ENCODE measurements at regions not wholly inside any gene's neighbourhood (a gene's known extent, or its start where the extent isn't known, plus 50 kb on each side); places are given as distances from the start of the nearest gene placed in this dataset.
"Not testable (repeated sequence)": the region's sequence is repeated elsewhere in the genome, so short reads cannot be mapped to it uniquely, and the experiment has no call there.

GRCh38 chr1:234899041-234899729, 229.5 kb downstream of the TOMM20 start:
- DNase-seq (ENCODE audit: low read depth): no peak

- no peak for DNase-seq (ENCODE audit: low read depth)
Observed at GRCh38 chr1:234898455-234899033, 230.1 kb downstream of the TOMM20 start.

GRCh38 chr1:234897754-234898454, 230.7 kb downstream of the TOMM20 start:
- no peak for DNase-seq (ENCODE audit: low read depth)

GRCh38 chr1:234897390-234897749, 231.3 kb downstream of the TOMM20 start:
- no peak for DNase-seq (ENCODE audit: low read depth)

- DNase-seq (ENCODE audit: low read depth): no peak
Observed at GRCh38 chr1:234896477-234897389, 231.9 kb downstream of the TOMM20 start.

DNA sequence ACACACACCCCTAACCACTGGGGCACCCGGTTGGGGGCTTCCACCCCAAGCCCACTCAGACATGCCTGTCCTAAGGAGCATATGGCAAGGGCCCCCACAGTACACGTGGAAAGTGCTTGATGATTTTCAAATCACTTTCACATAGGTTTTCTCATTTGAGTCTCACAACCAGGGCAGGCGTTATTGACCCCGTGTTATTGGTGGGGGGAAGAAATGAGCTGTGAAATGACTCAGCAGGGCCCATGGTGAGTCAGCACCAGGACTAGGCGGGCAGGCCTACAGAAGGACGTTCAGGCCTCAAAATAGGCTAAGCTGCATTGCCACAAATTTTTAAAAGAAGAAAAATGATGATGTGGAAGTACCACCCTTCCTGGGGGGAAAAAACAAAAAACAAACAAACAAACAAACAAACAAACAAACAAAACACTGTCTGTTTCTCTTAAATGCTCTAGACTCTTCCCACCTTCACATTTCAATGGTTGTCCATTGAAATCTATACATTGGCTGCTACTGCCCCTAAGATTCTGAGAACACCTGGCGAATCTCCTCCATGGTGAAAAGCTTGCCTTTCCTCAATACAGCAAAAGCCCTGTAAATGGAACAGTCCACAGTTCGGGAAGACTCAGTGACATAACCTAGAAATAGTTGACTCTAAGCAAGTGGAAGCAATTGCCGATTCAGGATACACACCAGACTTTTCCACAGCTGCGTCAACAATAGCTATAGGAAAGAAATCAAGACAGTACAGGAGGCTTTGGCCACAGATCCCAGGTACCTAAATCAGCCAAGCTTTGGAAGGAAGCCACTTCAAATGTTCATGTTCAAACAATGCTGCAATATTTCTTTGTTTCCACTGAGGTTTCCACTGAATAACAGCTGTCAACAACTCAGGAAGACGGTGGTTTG, 234.7 kb downstream of the TOMM20 start:
- DNase-seq (ENCODE audit: low read depth): peak; percentile 19

DNA sequence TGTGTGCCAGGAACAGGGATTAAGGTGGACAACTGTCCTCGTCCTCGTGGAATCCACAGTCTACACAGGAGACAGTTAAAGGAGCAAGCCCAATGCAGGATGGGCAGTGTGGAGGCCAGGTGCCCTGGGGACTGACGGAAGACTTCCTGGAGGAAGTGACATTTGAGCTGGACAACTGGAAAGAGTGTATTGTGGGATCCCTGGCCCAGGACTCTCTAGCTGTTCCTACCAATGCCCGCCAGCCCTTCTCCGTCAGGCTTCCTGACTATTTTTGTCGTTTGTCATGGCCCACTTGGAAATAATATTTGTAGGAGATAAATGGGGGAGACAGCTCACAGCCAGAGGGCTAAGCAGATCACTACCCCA, 235.3 kb downstream of the TOMM20 start:
- DNase-seq (ENCODE audit: low read depth): no peak

DNA sequence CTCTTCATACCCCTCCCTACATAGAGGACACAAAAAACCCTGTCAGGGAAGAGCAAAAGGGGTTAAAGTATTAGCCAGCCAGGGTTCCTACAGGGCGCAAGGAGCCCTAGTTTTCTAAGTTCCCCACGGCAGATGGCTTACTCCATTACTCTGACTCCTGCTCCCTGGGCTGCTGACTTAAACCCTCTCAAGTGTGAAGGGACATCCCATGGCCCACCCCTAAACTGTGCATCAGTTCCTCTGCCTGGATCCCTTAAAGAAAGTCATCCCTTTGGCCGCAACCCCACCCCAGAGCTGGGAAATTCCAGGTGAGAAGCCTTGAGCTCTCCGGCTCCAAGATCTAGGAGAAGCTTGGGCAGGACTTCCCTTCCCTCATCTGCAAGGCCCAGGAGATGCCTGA, 236.0 kb downstream of the TOMM20 start:
- no peak for DNase-seq (ENCODE audit: low read depth)

DNA sequence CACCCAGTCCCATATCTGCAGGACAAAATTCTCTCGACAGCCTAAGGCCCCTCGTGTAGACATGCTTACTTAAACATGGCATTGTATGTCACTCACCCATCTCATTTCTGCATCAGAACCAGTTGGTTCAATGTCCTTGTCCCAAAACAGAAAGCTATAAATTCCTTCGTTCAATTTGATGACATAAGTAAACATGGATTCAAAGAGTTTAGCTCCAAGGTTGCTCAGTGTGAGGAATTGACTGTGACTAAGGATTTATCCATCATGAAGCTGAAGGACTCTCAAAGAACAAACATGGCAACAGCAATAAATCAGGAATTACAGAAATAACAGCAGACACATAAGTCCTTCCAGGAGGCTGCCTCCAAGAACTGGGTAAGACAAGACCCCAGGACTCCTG, 237.2 kb downstream of the TOMM20 start:
- DNase-seq (ENCODE audit: low read depth): no peak

DNA sequence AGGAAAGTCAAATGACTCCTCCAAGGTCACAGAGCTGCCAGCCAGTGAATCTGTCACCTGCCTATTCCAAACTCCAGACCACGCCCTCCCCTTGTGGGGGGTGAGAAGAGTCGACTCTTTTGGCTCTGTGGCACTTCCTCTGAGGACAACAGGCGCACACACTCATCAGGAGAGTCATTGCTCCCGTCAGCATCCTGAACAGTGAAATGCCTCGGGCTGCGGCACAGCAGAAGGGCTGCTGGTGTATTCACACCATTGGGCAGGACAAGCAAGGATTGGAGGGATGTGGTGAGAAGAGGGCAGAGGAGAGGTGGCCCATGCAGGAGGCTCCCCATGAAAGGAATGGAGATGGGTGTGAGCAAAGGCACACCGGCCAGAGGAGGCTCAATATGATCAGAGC, 239.0 kb downstream of the TOMM20 start:
- DNase-seq (ENCODE audit: low read depth): no peak

DNA sequence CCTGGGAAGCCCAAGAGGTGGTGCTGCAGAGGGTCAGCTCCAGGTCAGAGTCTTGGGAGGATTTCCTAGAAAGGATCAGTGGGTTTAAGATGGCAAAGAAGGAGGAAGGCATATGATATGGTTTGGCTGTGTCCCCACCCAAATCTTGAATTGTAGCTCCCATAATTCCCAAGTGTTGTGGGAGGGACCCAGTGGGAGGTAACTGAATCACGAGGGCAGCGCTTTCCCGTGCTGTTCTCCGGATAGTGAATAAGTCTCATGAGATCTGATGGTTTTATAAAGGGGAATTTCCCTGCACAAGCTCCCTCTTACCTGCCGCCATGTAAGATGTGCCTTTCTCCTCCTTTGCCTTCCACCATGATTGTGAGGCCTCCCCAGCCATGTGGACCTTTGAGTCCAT, 240.4 kb downstream of the TOMM20 start:
- not testable (repeated sequence) for DNase-seq (ENCODE audit: low read depth)

GRCh38 chr1:234887016-234887900, 241.4 kb downstream of the TOMM20 start:
- no peak for DNase-seq (ENCODE audit: low read depth)

- no peak for DNase-seq (ENCODE audit: low read depth)
Observed at GRCh38 chr1:234886081-234886984, 242.3 kb downstream of the TOMM20 start.

DNA sequence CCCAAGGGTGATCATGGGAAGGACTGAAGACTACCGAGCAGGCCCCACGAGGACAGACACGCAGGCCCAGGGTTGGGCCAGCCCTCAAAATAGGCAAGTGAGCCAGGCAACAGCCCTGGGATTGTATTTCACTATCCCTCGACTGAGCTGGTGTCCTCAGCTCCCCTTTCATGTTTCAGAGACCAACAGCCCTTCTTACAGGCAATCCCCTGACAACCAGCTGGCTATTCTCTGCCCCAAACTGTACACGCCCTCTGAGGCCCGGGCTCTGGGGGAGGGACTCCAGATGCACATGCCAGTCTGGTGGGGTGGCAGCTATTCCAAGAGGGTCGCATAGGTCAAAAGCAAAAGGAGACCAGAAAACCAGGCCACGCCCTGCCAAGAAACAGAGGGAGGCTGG, 243.0 kb downstream of the TOMM20 start:
- DNase-seq (ENCODE audit: low read depth): no peak

- no peak for DNase-seq (ENCODE audit: low read depth)
Observed at GRCh38 chr1:234884701-234885100, 243.9 kb downstream of the TOMM20 start.

- DNase-seq (ENCODE audit: low read depth): no peak
Observed at GRCh38 chr1:234884006-234884405, 244.6 kb downstream of the TOMM20 start.

DNA sequence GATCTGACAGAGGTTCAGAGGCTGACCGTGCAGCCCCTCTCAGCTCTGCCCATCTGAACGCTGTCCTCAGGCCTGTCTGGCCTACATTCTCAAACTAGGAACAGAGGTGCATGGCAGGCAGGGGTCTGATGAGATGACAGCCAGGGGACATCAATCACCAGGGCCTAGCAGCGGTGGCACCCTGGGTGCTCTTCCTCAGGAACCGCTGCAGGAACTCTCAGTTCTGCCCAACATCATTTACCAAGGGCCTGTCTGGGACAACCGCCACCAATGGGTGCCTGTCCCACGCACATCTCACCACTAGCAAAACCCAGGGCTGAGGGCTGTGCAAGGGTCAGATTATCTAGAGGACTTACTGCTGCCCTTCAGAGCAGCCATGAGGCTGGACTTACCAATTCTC, 245.7 kb downstream of the TOMM20 start:
- DNase-seq (ENCODE audit: low read depth): no peak

DNA sequence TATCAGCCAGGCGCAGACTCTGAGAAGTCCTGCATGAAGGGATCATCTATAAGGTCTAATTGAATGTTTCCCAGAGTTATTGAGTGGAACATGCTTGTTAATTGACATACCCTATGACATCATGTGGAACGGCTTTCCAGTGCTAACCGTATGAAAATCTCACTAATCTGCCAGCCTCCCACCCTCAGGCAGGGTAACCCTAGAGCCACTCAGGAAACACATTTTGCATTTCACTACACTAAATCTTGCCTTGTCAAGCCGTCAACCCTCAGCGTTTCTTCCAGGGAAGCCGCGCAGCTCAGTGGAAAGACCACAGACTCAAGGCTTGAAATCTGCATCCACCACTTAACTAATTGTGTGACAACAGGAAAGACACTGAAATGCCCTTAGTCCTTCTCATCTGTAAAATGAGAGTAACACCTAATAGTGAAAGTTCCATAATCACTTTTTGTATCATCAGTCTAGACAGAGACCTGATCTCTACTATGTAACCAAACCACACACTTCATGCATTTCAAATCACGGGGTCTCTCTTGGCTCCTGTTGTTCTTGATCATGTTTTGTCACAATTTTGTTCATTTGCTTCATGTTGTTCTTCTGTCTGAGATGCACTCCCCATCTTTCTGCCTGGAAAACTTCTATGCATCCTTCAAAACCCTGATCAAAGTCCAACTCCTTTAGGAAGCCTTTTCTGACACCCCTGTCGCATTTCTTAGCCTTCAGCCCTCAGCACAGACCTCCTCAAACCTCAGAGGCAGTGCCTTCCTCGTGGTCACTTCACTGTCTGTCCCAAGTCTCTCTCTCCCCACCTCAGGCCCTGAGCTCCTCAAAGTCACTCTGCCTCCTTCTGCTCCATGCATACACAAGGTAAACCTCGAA, 246.5 kb downstream of the TOMM20 start:
- no peak for DNase-seq (ENCODE audit: low read depth)

Measured in stimulated activated CD8-positive, alpha-beta memory T cell treated with anti-CD3 and anti-CD28 coated beads, Interleukin-12 subunit alpha, Interleukin-12 subunit beta, amount 100 ng/mL, for 4 hours (primary cell).